ENCODE measurements at regions not wholly inside any gene's neighbourhood (a gene's known extent, or its start where the extent isn't known, plus 50 kb on each side); places are given as distances from the start of the nearest gene placed in this dataset.

GRCh38 chr5:29122306-29122705 lies 2071.2 kb upstream of the CDH6 start:
- no peak for DNase-seq

- no peak for DNase-seq
These were observed 2076.0 kb upstream of the CDH9 start for GRCh38 chr5:29114331-29114768.

GRCh38 chr5:29113516-29113915 lies 2075.1 kb upstream of the CDH9 start:
- DNase-seq = no peak

GRCh38 chr5:29099585-29099984 lies 2061.2 kb upstream of the CDH9 start:
- DNase-seq = no peak

- no peak for DNase-seq
These were observed 2051.3 kb upstream of the CDH9 start for GRCh38 chr5:29089591-29090130.

GRCh38 chr5:29085142-29085541 lies 2046.8 kb upstream of the CDH9 start:
- DNase-seq = no peak

- no peak for DNase-seq
These were observed 2041.4 kb upstream of the CDH9 start for GRCh38 chr5:29079771-29080170.

GRCh38 chr5:29077451-29077850 lies 2039.1 kb upstream of the CDH9 start:
- DNase-seq = no peak

- DNase-seq = no peak
These were observed 2030.7 kb upstream of the CDH9 start for GRCh38 chr5:29069104-29069402.

- DNase-seq = no peak
These were observed 2023.0 kb upstream of the CDH9 start for GRCh38 chr5:29061381-29061780.

GRCh38 chr5:29054694-29055093 lies 2016.3 kb upstream of the CDH9 start:
- no peak for DNase-seq

- DNase-seq = no peak
These were observed 2015.9 kb upstream of the CDH9 start for GRCh38 chr5:29054282-29054681.

- DNase-seq = no peak
These were observed 2013.1 kb upstream of the CDH9 start for GRCh38 chr5:29051509-29051908.

- no peak for DNase-seq
These were observed 2003.8 kb upstream of the CDH9 start for GRCh38 chr5:29042152-29042551.

- DNase-seq = no peak
These were observed 2002.0 kb upstream of the CDH9 start for GRCh38 chr5:29040404-29040803.

- DNase-seq = no peak
These were observed 2001.6 kb upstream of the CDH9 start for GRCh38 chr5:29039994-29040393.

GRCh38 chr5:29037716-29038115 lies 1999.3 kb upstream of the CDH9 start:
- DNase-seq = no peak

GRCh38 chr5:29024052-29024451 lies 1985.7 kb upstream of the CDH9 start:
- DNase-seq = no peak

GRCh38 chr5:29023541-29023940 lies 1985.2 kb upstream of the CDH9 start:
- DNase-seq = no peak

GRCh38 chr5:29017501-29017900 lies 1979.1 kb upstream of the CDH9 start:
- no peak for DNase-seq

GRCh38 chr5:29016067-29016466 lies 1977.7 kb upstream of the CDH9 start:
- DNase-seq = no peak

GRCh38 chr5:29015523-29015922 lies 1977.1 kb upstream of the CDH9 start:
- no peak for DNase-seq

GRCh38 chr5:29005386-29005785 lies 1967.0 kb upstream of the CDH9 start:
- no peak for DNase-seq

GRCh38 chr5:29002481-29002880 lies 1964.1 kb upstream of the CDH9 start:
- DNase-seq = no peak

GRCh38 chr5:29001666-29002065 lies 1963.3 kb upstream of the CDH9 start:
- no peak for DNase-seq

GRCh38 chr5:28984639-28985038 lies 1946.3 kb upstream of the CDH9 start:
- DNase-seq = no peak

Data from NCI-H446 treated with DMSO at 0.1 percent for 48 hours (cell line).